SJCRH30 (cell line): ENCODE measurements at regions not wholly inside any gene's neighbourhood (a gene's known extent, or its start where the extent isn't known, plus 50 kb on each side); places are given as distances from the start of the nearest gene placed in this dataset.

Experiments
- DNase-seq, 2 experiments: peaks; one replicate each; pipeline ENCODE4 v3.0.0-alpha.2; 2015 to 2020
- H3K27ac ChIP-seq: fragments of 250-450 bp; sonication (Bioruptor Pico); 2 replicates; pipeline ENCODE4 v1.5.1; 2020; ENCODE audit warnings: mild to moderate bottlenecking, moderate library complexity
- H3K27me3 ChIP-seq: fragments of 250-450 bp; sonication (Bioruptor Pico); 2 replicates; pipeline ENCODE4 v1.5.1; 2020; ENCODE audit warnings: mild to moderate bottlenecking, moderate library complexity
- H3K36me3 ChIP-seq: fragments of 250-450 bp; sonication (Bioruptor Pico); 2 replicates; pipeline ENCODE4 v1.5.1; 2020; ENCODE audit warnings: mild to moderate bottlenecking, moderate library complexity
- H3K4me1 ChIP-seq: fragments of 250-450 bp; sonication (Bioruptor Pico); 2 replicates; pipeline ENCODE4 v1.5.1; 2020; ENCODE audit warnings: mild to moderate bottlenecking, moderate library complexity
- H3K4me3 ChIP-seq: fragments of 250-450 bp; sonication (Bioruptor Pico); 2 replicates; pipeline ENCODE4 v1.5.1; 2020; ENCODE audit warnings: mild to moderate bottlenecking, moderate library complexity
- H3K9me3 ChIP-seq: fragments of 250-450 bp; sonication (Bioruptor Pico); replicated peaks from 2 replicates; pipeline ENCODE4 v1.5.1; 2020; ENCODE audit warnings: mild to moderate bottlenecking, moderate library complexity

GRCh38 chr13:22108979-22109378, 438.1 kb downstream of the FGF9 start:
- no peaks in the 10 kb centered on the region for H3K27me3 ChIP-seq
- peak overlapping the region; percentile 74 for H3K27ac ChIP-seq
- peaks cover 26% of the 10 kb centered on the region for H3K4me1 ChIP-seq
- H3K4me3 ChIP-seq: no peak overlapping the region
- no peaks in the 10 kb centered on the region for H3K36me3 ChIP-seq
- DNase-seq: peak in 1 of 2 experiments; percentile 8
- no peaks in the 10 kb centered on the region for H3K9me3 ChIP-seq

GRCh38 chr13:22110368-22110767, 439.5 kb downstream of the FGF9 start:
- Histone ChIP-seq H3K4me1 (peaks cover 26% of the 10 kb centered on the region), H3K9me3 (no peaks in the 10 kb centered on the region), H3K27ac (no peak overlapping the region), H3K4me3 (no peak overlapping the region), H3K27me3 (no peaks in the 10 kb centered on the region), H3K36me3 (no peaks in the 10 kb centered on the region)
- peak; percentile 12 to 18 for DNase-seq

- no peak for DNase-seq
- no peak overlapping the region for H3K4me3 ChIP-seq
- H3K9me3 ChIP-seq: no peaks in the 10 kb centered on the region
- peaks cover 26% of the 10 kb centered on the region for H3K4me1 ChIP-seq
- no peaks in the 10 kb centered on the region for H3K36me3 ChIP-seq
- no peaks in the 10 kb centered on the region for H3K27me3 ChIP-seq
- no peak overlapping the region for H3K27ac ChIP-seq
These were observed 440.4 kb downstream of the FGF9 start for GRCh38 chr13:22111152-22111783.

DNA sequence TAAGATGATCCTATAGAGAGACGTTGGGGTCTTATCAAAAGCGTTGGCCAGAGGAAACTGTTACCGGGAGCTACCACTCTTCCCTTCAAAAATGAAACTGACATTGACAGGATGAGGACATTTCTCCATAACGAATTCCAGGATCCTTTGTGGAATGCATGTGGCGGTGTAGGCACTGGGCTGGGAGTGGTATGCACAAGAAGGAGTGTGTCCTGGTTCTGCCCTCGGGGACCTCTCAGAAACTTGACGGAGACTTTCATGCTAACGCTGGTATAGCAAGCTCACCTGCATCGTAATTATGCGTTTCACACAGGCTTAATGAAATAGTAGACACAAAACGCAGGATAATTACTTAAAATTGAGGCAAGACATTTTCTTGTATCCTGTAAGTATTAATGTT, 441.1 kb downstream of the FGF9 start:
- H3K4me1 ChIP-seq: peaks cover 26% of the 10 kb centered on the region
- no peaks in the 10 kb centered on the region for H3K36me3 ChIP-seq

DNA sequence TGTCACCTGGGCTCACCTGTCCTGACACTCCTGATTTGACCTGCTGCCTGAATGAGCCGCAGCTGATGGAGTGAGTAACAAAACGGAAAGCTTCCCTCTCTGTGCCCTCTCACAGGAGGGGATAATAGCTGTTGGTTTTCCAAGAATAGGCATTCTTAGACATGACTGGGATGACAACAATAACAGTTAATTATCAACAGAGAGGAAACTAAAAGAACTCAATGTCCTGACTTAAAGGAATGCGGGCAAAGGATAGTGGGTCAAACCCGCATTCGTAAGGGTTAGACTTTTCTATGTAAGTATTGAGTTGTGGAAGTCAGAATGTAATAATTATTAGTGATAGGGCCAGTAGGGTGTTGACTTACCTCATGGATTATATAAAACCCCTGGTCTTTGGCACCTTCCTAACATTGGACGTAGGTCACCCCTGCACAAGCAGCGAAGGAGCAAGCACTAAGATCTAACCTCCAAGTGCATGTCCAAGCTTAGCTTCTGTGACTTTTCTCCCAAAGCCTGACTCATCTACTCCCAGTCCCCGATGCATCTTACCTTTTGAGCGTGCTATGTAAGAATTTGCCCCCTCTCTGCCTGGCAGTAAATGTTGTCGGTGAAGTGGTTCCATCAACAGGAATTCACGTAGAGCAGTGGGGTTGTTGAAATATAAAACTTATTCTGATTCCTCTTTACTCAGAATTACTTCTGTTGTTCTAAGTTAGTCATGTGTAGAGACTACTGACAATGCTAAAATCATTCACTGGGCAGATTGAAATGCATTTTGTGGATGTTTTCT, 442.3 kb downstream of the FGF9 start:
- no peaks in the 10 kb centered on the region for H3K36me3 ChIP-seq
- H3K4me3 ChIP-seq: no peak overlapping the region
- no peaks in the 10 kb centered on the region for H3K27me3 ChIP-seq
- peaks cover 15% of the 10 kb centered on the region for H3K4me1 ChIP-seq
- no peaks in the 10 kb centered on the region for H3K9me3 ChIP-seq
- no peak for DNase-seq
- no peak overlapping the region for H3K27ac ChIP-seq

More for the DNA sequence above, 441.1 kb downstream of the FGF9 start:
- Histone ChIP-seq H3K4me3 (no peak overlapping the region), H3K9me3 (no peaks in the 10 kb centered on the region), H3K27me3 (no peaks in the 10 kb centered on the region), H3K27ac (no peak overlapping the region)
- DNase-seq: no peak

DNA sequence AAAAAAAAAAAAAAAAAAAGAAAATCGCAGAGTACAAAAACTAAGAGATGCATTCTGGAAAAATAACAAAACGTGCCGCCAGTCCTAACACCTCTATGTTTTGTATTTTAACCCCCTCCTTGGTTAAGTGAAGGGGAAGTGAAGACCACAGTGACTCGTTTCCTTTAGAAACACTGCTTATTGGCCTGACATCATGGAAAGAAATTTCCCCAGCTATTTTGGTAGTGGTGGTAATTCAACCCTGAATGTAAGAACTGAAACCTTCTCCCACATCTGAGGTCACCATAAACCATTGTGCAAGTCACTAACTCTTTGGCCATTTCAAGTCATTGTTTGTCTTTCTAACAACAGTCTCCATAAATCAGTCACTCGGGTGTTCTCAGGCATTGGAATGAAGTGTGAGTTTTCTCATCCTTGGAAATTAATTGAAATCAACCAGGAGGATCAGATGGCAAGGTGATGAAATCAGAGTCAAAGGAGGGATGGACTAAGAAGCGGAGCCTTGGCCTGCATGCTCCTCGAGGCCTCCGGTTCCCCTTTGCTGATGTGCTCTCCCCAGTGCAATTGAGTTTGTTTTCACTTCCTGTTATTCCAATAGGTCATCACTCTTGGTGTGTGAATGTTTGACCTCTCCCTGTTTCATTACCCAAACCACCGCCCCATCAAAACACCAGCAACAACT, 443.9 kb downstream of the FGF9 start:
- DNase-seq: no peak
- Histone ChIP-seq H3K9me3 (no peaks in the 10 kb centered on the region), H3K4me3 (no peak overlapping the region), H3K27me3 (0 out of 2 replicates have a peak, but pooled peaks cover 3% of the 10 kb centered on the region), H3K27ac (no peak overlapping the region), H3K36me3 (no peaks in the 10 kb centered on the region), H3K4me1 (no peaks in the 10 kb centered on the region)

DNA sequence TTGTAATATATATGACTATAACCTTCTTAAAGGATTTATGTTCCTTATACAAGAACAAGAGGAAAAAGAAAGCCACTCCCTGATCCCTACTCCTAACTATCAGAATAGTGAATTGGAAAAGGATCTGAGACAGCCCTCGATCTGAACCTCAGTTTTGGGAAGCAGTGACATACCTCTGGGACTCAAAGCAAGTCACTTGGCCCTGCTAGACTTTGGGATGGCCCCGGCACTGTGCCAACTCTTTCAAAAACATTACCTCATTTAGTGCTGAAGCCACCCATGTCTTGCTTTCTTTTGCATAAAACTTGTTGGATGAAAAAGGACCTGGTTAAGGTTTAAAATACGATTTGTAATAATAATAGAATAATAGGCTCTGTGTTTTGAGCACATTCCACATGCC, 447.3 kb downstream of the FGF9 start:
- Histone ChIP-seq H3K4me3 (no peak overlapping the region), H3K4me1 (no peaks in the 10 kb centered on the region), H3K9me3 (no peaks in the 10 kb centered on the region), H3K27ac (no peak overlapping the region), H3K27me3 (0 out of 2 replicates have a peak, but pooled peaks cover 3% of the 10 kb centered on the region), H3K36me3 (no peaks in the 10 kb centered on the region)
- no peak for DNase-seq

GRCh38 chr13:22120646-22121045, 449.8 kb downstream of the FGF9 start:
- H3K9me3 ChIP-seq: no peaks in the 10 kb centered on the region

DNA sequence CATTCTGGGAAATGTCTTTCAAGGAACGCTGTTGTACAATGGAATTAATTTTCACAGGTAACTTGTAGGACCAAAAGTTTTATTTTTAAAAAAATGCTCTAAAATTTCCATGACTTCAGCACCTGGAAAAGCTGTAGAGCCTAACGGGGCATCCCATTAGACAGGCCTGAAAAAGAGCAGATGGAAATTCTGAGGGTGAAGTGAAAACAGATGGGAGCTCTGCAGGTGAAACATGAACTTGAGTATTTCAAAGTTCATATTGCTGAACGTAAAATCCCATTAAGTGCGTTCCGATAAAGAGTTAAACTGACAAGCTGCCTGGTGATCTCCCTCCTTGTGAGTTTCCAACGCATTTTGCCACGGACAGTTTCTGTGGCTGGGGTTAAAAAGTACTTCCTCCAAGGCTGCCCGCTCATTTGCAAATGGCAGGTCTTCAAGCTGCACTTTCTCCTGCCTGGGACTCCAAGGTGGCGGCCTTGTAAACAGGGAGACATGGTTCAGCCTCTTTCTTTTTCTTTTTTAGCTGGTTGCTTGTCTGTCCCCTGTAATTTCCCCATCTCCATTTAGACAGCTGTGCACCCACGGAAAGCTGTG, 450.4 kb downstream of the FGF9 start:
- H3K9me3 ChIP-seq: no peaks in the 10 kb centered on the region
- 0 out of 2 replicates have a peak, but pooled peaks cover 3% of the 10 kb centered on the region for H3K27me3 ChIP-seq
- H3K4me1 ChIP-seq: no peaks in the 10 kb centered on the region
- H3K4me3 ChIP-seq: no peak overlapping the region
- H3K36me3 ChIP-seq: no peaks in the 10 kb centered on the region
- no peak overlapping the region for H3K27ac ChIP-seq
- DNase-seq: no peak

More at GRCh38 chr13:22120646-22121045, 449.8 kb downstream of the FGF9 start:
- Histone ChIP-seq H3K36me3 (no peaks in the 10 kb centered on the region), H3K4me3 (no peak overlapping the region), H3K4me1 (no peaks in the 10 kb centered on the region), H3K27me3 (0 out of 2 replicates have a peak, but pooled peaks cover 3% of the 10 kb centered on the region), H3K27ac (no peak overlapping the region)
- DNase-seq: no peak

DNA sequence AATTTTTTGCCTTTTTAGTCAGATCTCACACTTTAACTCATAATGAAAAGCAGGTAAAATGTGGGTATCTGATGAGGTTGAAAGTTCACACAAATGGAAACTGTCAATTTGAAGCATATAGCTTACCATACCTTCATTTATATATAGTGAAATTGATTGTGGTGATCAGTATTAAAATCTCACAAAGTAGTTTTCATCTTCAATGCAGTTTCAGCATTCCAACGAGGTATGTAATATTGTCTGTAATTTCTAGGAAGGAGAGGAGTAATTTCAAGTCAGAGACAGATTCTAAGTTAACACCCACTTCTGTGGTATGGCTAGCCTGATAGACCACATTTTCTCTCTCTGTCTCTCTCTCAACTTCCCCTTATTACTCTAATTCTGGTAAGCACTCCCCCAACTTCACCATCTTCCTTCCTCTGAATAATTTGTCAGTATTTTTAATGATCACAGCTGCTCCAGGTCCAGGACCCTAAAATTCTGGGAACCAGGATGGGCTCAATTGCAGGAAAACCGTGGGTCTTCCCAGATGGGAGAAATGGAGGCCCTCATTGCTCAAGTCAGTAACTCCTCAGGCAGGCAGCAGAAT, 455.7 kb downstream of the FGF9 start:
- H3K9me3 ChIP-seq: no peaks in the 10 kb centered on the region
- no peaks in the 10 kb centered on the region for H3K27me3 ChIP-seq
- no peak overlapping the region for H3K27ac ChIP-seq
- DNase-seq: no peak
- H3K4me3 ChIP-seq: no peak overlapping the region
- no peaks in the 10 kb centered on the region for H3K36me3 ChIP-seq
- H3K4me1 ChIP-seq: no peaks in the 10 kb centered on the region

DNA sequence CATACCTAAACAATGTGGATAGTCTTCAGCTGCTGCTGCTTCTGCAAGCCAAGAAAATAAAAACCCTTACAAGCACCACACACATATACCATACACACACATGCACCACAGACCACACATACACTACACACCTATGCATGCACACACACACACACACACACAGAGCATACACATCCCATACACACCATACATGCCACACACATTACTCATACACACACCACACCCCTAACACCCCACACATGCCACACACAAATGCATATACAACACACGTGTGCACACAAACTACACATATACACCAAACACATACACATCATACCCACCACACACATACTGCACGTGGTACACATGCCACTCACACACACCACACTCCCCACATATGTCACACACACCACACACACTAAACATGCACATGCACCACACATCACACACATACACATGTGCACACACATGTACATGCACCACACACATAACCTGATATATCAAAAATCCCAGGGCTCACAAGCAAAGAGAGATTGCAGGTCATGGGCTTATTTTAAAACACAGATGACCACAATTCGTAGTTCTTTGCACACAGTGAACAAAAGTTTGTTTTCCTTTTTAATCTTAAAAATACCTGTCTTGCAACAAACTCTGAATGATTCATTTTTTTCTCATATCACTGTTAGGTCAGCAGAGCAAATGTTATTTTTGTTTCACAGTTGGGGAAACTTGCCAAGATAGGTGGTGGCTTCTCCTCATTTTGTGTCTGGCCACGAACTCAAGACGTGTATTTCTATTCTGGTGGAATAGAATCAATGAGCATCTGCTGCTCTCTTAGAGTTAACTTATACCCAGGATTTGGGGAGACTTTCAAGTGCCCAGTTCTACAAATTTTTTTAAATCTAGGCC, 456.6 kb downstream of the FGF9 start:
- no peak for DNase-seq
- Histone ChIP-seq H3K36me3 (no peaks in the 10 kb centered on the region), H3K27ac (no peak overlapping the region), H3K4me3 (no peak overlapping the region), H3K27me3 (no peaks in the 10 kb centered on the region), H3K9me3 (no peaks in the 10 kb centered on the region), H3K4me1 (no peaks in the 10 kb centered on the region)

- Histone ChIP-seq H3K36me3 (no peaks in the 10 kb centered on the region), H3K27ac (no peak overlapping the region), H3K9me3 (no peaks in the 10 kb centered on the region), H3K4me1 (no peaks in the 10 kb centered on the region), H3K4me3 (no peak overlapping the region), H3K27me3 (no peaks in the 10 kb centered on the region)
- DNase-seq: no peak
These were observed 457.9 kb downstream of the FGF9 start for GRCh38 chr13:22128441-22129408.

DNA sequence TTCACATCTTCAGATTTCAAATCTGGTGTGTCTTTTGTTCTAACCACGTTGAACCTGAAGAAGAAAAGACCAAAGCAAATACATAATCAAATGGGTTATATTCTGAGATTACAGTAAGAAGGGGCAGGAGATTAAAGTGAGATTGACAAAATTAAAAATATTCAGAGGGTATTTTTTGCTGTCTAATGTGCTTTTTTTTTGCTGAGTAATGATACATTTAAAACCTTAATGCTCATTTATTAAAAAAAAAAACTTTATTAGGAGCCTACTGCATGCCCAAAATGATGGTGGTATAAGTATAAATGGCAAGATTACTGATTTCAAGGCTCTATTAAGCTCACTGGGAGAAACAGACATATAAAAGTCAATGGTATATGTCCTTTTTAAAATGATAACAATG, 459.4 kb downstream of the FGF9 start:
- no peak for DNase-seq
- Histone ChIP-seq H3K36me3 (no peaks in the 10 kb centered on the region), H3K4me1 (no peaks in the 10 kb centered on the region), H3K9me3 (no peaks in the 10 kb centered on the region), H3K4me3 (no peak overlapping the region), H3K27ac (no peak overlapping the region), H3K27me3 (no peaks in the 10 kb centered on the region)
